SK-N-SH (cell line): ENCODE measurements at regions not wholly inside any gene's neighbourhood (a gene's known extent, or its start where the extent isn't known, plus 50 kb on each side); places are given as distances from the start of the nearest gene placed in this dataset.

Experiments
- CTCF ChIA-PET: fragments of 300-600, 350-600 bp; formaldehyde crosslinking; extraction: SDS; loops from one replicate; lab custom pipeline; 2021; lab: Yijun Ruan, JAX
- POLR2A ChIA-PET: fragments of 350-600 bp; sonication (Branson Sonifier 250); formaldehyde crosslinking; extraction: SDS; loops from one replicate; lab custom pipeline; 2020; ENCODE audit warnings: antibody characterized with exemption, inconsistent platforms; lab: Yijun Ruan, JAX
- DNase-seq: peaks from one replicate; pipeline ENCODE4 v3.0.0; 2012
- H2AFZ ChIP-seq: fragments of 200-600 bp; sonication (generic); 2 replicates; pipeline ENCODE4 v1.8.1; 2016; ENCODE audit warnings: antibody characterized with exemption, mild to moderate bottlenecking, low read depth
- H3F3A ChIP-seq: fragments of 200-600 bp; sonication (generic); replicated peaks from 2 replicates; pipeline ENCODE3; 2016; ENCODE audit warnings: antibody characterized with exemption, mild to moderate bottlenecking; ENCODE audit not compliant: insufficient read depth
- H3K27ac ChIP-seq, 2 experiments: fragments of 200-500 bp in 1 of 2; fragments of 200-600 bp in 1 of 2; sonication (Bioruptor generic) in 1 of 2; sonication (generic), shearing (Covaris generic) in 1 of 2; 2 replicates each; pipeline versions ENCODE4 v1.5.1 to v1.6.1; 2014 to 2016; ENCODE audit warnings: low read depth in 2 of 2, inconsistent platforms in 1 of 2, low read length in 1 of 2, mild to moderate bottlenecking in 1 of 2, mixed read lengths in 1 of 2
- H3K27me3 ChIP-seq: fragments of 200-600 bp; sonication (generic), shearing (Covaris generic); 2 replicates; pipeline ENCODE4 v1.6.1; 2016; ENCODE audit warnings: mixed run types; ENCODE audit not compliant: insufficient read depth
- H3K36me3 ChIP-seq, 2 experiments: fragments of 200-500 bp in 1 of 2; fragments of 200-600 bp in 1 of 2; sonication (Bioruptor generic) in 1 of 2; sonication (generic) in 1 of 2; replicated peaks in 1 of 2; 2 replicates each; pipeline versions ENCODE3 to v1.5.1; 2014 to 2016; ENCODE audit warnings: low read length in 1 of 2, mild to moderate bottlenecking in 1 of 2; ENCODE audit not compliant: insufficient read depth in 2 of 2, control insufficient read depth in 1 of 2
- H3K4me1 ChIP-seq, 2 experiments: fragments of 200-500 bp in 1 of 2; fragments of 200-600 bp in 1 of 2; sonication (Bioruptor generic) in 1 of 2; sonication (generic), shearing (Covaris generic) in 1 of 2; 2 replicates each; pipeline versions ENCODE4 v1.5.1 to v1.6.1; 2014 to 2016; ENCODE audit warnings: low read depth in 1 of 2, low read length in 1 of 2, mixed run types in 1 of 2; ENCODE audit not compliant: insufficient read depth in 2 of 2, control insufficient read depth in 1 of 2
- H3K4me2 ChIP-seq: fragments of 200-600 bp; sonication (generic), shearing (Covaris generic); 2 replicates; pipeline ENCODE4 v1.6.1; 2017; ENCODE audit warnings: mixed run types
- H3K4me3 ChIP-seq, 2 experiments: fragments of 200-500 bp in 1 of 2; fragments of 200-600 bp in 1 of 2; sonication (Bioruptor generic) in 1 of 2; sonication (generic), shearing (Covaris generic) in 1 of 2; 2 replicates each; pipeline versions ENCODE4 v1.5.1 to v1.8.1; 2014 to 2016; ENCODE audit warnings: low read depth in 2 of 2, inconsistent platforms in 1 of 2, low read length in 1 of 2, mild to moderate bottlenecking in 1 of 2, mixed read lengths in 1 of 2, moderate library complexity in 1 of 2
- H3K79me2 ChIP-seq: fragments of 200-600 bp; sonication (generic); 2 replicates; pipeline ENCODE4 v1.8.1; 2017; ENCODE audit warnings: mild to moderate bottlenecking; ENCODE audit not compliant: insufficient read depth
- H3K9ac ChIP-seq: fragments of 200-600 bp; sonication (generic); 2 replicates; pipeline ENCODE4 v1.6.1; 2017; ENCODE audit warnings: mixed run types
- H3K9me2 ChIP-seq: fragments of 200-600 bp; sonication (generic); 2 replicates; pipeline ENCODE4 v1.6.1; 2017; ENCODE audit warnings: mixed run types
- H3K9me3 ChIP-seq: fragments of 200-600 bp; sonication (generic); 2 replicates; pipeline ENCODE4 v1.6.1; 2017; ENCODE audit warnings: mixed run types, mild to moderate bottlenecking, moderate library complexity
- H4K20me1 ChIP-seq: fragments of 200-600 bp; sonication (generic); 2 replicates; pipeline ENCODE4 v1.6.1; 2017; ENCODE audit warnings: mild to moderate bottlenecking, mixed run types; ENCODE audit not compliant: insufficient read depth
- CTCF ChIP-seq: fragments of 200-600 bp; sonication (generic); IDR thresholded peaks from 2 replicates; pipeline ENCODE4 v1.6.1; 2017; ENCODE audit warnings: antibody characterized with exemption, mild to moderate bottlenecking, moderate library complexity
- FOSL2 ChIP-seq: IDR thresholded peaks from 2 replicates; pipeline ENCODE4 v1.4.0; 2012; ENCODE audit warnings: low read depth, mild to moderate bottlenecking, moderate library complexity, borderline replicate concordance
- FOXJ3 ChIP-seq: sonication (generic); formaldehyde crosslinking; IDR thresholded peaks from 2 replicates; pipeline ENCODE4 v1.5.1; 2020; ENCODE audit warnings: mild to moderate bottlenecking, missing genetic modification reagents
- GATA2 ChIP-seq: sonication (generic); formaldehyde crosslinking; IDR thresholded peaks from 2 replicates; pipeline ENCODE4 v1.5.0; 2020; ENCODE audit warnings: mild to moderate bottlenecking, missing genetic modification reagents
- JUND ChIP-seq: IDR thresholded peaks from 2 replicates; pipeline ENCODE4 v1.4.0; 2012
- MEF2A ChIP-seq: IDR thresholded peaks from 2 replicates; pipeline ENCODE4 v1.4.0; 2012; ENCODE audit warnings: low read depth, borderline replicate concordance
- RFX5 ChIP-seq: IDR thresholded peaks from 2 replicates; pipeline ENCODE4 v1.6.1; 2012; ENCODE audit warnings: mild to moderate bottlenecking, improper control_type of control experiment, low read length
- SIN3A ChIP-seq: IDR thresholded peaks from 2 replicates; pipeline ENCODE4 v1.6.1; 2012; ENCODE audit warnings: low read depth, mild to moderate bottlenecking, low read length, moderate library complexity, borderline replicate concordance
- TAF1 ChIP-seq: IDR thresholded peaks from 2 replicates; pipeline ENCODE4 v1.6.1; 2012; ENCODE audit warnings: low read depth, mild to moderate bottlenecking, low read length, moderate library complexity, borderline replicate concordance
- USF1 ChIP-seq: IDR thresholded peaks from 2 replicates; pipeline ENCODE4 v1.4.0; 2012; ENCODE audit warnings: low read depth, borderline replicate concordance
- USF2 ChIP-seq: fragments of 150-350 bp; IDR thresholded peaks from 2 replicates; pipeline ENCODE4 v1.6.1; 2017; ENCODE audit warnings: antibody characterized with exemption, low read length, low read depth, borderline replicate concordance
- YY1 ChIP-seq: IDR thresholded peaks from 2 replicates; pipeline ENCODE4 v1.4.0; 2012; ENCODE audit warnings: low read depth, mild to moderate bottlenecking
- WGBS: methylation state at CpG from one replicate; pipeline ENCODE4 v1.1.6; 2017; ENCODE audit warnings: low lambda C conversion rate; 5-methylcytosine and 5-hydroxymethylcytosine counted together

GRCh38 chr5:174581894-174582293 is 142.5 kb upstream of the MSX2 start:
- Histone ChIP-seq H3K4me2 (no peak overlapping the region), H3F3A (no peaks in the 10 kb centered on the region), H3K9me3 (no peaks in the 10 kb centered on the region), H3K4me1 (no peaks in the 10 kb centered on the region; a peak in 1 of 4 replicates), H3K27me3 (no peaks in the 10 kb centered on the region), H3K79me2 (no peaks in the 10 kb centered on the region), H2AFZ (no peak overlapping the region), H3K4me3 (no peak overlapping the region), H3K36me3 (no peaks in the 10 kb centered on the region), H3K9me2 (no peaks in the 10 kb centered on the region), H4K20me1 (no peaks in the 10 kb centered on the region), H3K9ac (no peak overlapping the region), H3K27ac (no peak overlapping the region)
- no peak for TF ChIP-seq GATA2 (CRISPR knock-in tag)
- TF ChIP-seq SIN3A: no peak
- no peak for TF ChIP-seq JUND
- no peak for TF ChIP-seq RFX5
- TF ChIP-seq FOSL2: no peak
- TF ChIP-seq USF1: no peak
- no peak for TF ChIP-seq YY1
- TF ChIP-seq CTCF: no peak
- ChIA-PET POLR2A (no interaction called here), CTCF (interaction anchor here (0.6 to 1.5 kb wide), 7 partner anchors 9 to 162 kb away, joined by 3 to 4 read pairs (median 3); no protein-coding TSS in a partner anchor)
- WGBS: 70% methylated on average over 4 of the region's 4 CpGs
- no peak for DNase-seq

GRCh38 chr5:174583071-174583470 is 141.3 kb upstream of the MSX2 start:
- CTCF ChIA-PET: interaction anchor here (0.7 to 1.6 kb wide), 4 partner anchors 16 to 158 kb away, joined by 3 to 4 read pairs (median 4); no protein-coding TSS in a partner anchor
- WGBS: 71% methylated on average over 4 of the region's 4 CpGs

More at GRCh38 chr5:174583071-174583470, 141.3 kb upstream of the MSX2 start:
- Histone ChIP-seq H3K9ac (no peak overlapping the region), H4K20me1 (no peaks in the 10 kb centered on the region), H3K4me3 (no peak overlapping the region), H3K79me2 (no peaks in the 10 kb centered on the region), H3K27me3 (no peaks in the 10 kb centered on the region), H2AFZ (no peak overlapping the region), H3K4me2 (no peak overlapping the region), H3K9me3 (no peaks in the 10 kb centered on the region), H3K9me2 (no peaks in the 10 kb centered on the region), H3K4me1 (no peaks in the 10 kb centered on the region), H3K36me3 (no peaks in the 10 kb centered on the region), H3K27ac (no peak overlapping the region), H3F3A (no peaks in the 10 kb centered on the region)
- DNase-seq: no peak
- TF ChIP-seq CTCF (no peak), FOXJ3 (no peak), TAF1 (no peak), SIN3A (no peak), FOSL2 (no peak), MEF2A (no peak), USF2 (no peak), GATA2 (CRISPR knock-in tag) (no peak)
- POLR2A ChIA-PET: no interaction called here
